ENCODE measurements at regions not wholly inside any gene's neighbourhood (a gene's known extent, or its start where the extent isn't known, plus 50 kb on each side); places are given as distances from the start of the nearest gene placed in this dataset.

- ATAC-seq (peak; percentile 82), FAIRE-seq (no peak), DNase-seq (ENCODE audit: low read depth, low spot score) (no peak)
- ChIA-PET RAD21 (ENCODE audit: unreplicated experiment) (interaction anchor here (1.2 to 1.3 kb wide), 2 partner anchors 28 to 90 kb away, joined by 3 to 4 read pairs; no protein-coding TSS in a partner anchor), POLR2A (interaction anchor here (0.9 kb wide), 1 partner anchor 66 kb away, joined by 3 read pairs; no protein-coding TSS in a partner anchor), CTCF (interaction anchor here (1.6 to 2.0 kb wide), 2 partner anchors 39 to 538 kb away, joined by 4 to 7 read pairs; no protein-coding TSS in a partner anchor), SMC1A (ENCODE audit: uncharacterized antibody, unreplicated experiment) (interaction anchor here (1.1 to 1.9 kb wide), 8 partner anchors 9 to 191 kb away, joined by 3 to 7 read pairs (median 4); no protein-coding TSS in a partner anchor)
- no peak overlapping the region for H3K27ac ChIP-seq (ENCODE audit: control insufficient read depth, insufficient read depth)
- no peak overlapping the region for H3K4me2 ChIP-seq (ENCODE audit: control insufficient read depth, insufficient read depth)
- no peak overlapping the region for H3K4me3 ChIP-seq
- no peak overlapping the region for H2AFZ ChIP-seq (ENCODE audit: control insufficient read depth, low read depth, low read length)
- BruUV-seq (replicated peaks): no TSS peak
- no peaks in the 10 kb centered on the region for H3K36me3 ChIP-seq (ENCODE audit: control insufficient read depth in 2 of 2, insufficient read depth in 2 of 2, low read length in 1 of 2)
- H3K79me2 ChIP-seq (ENCODE audit: control insufficient read depth, insufficient read depth, low read length): no peaks in the 10 kb centered on the region
- peaks cover 12% of the 10 kb centered on the region; the same call in 1 of the 2 replicates for H3K4me1 ChIP-seq (ENCODE audit: control insufficient read depth, insufficient read depth, low read length)
- no peaks in the 10 kb centered on the region; the same call in 2 of the 3 replicates for H3K9me3 ChIP-seq (replicated peaks; ENCODE audit: control insufficient read depth, insufficient read depth, low read length)
- H3K9ac ChIP-seq (ENCODE audit: control insufficient read depth, insufficient read depth, low read length): no peak overlapping the region
- no peaks in the 10 kb centered on the region for H4K20me1 ChIP-seq (ENCODE audit: control insufficient read depth, insufficient read depth)
- TF ChIP-seq NR2F1 (conservative IDR thresholded peaks at IDR 0.05) (peak; percentile 83), WRNIP1 (IDR thresholded peaks at IDR 0.05; ENCODE audit: borderline replicate concordance, low read depth, low read length) (no peak)
- WGBS (ENCODE audit: insufficient coverage, insufficient replicate concordance, low lambda C conversion rate, missing lambda C conversion rate): 31% methylated on average over 1 of the region's 1 CpG
- no peaks in the 10 kb centered on the region for H3K27me3 ChIP-seq (replicated peaks in 1 of 2; ENCODE audit: control insufficient read depth in 2 of 2, insufficient read depth in 2 of 2, low read length in 1 of 2)
- in situ Hi-C loops (cut with MboI) (no loop called here), intact Hi-C loops (cut with micrococcal nuclease; ENCODE audit: unreplicated experiment) (no loop called here)
Observed at GRCh38 chr11:19365743-19366410, 125.1 kb upstream of the E2F8 start.

GRCh38 chr11:19359221-19360000 is 118.7 kb upstream of the E2F8 start:
- ChIA-PET POLR2A (no interaction called here), RAD21 (ENCODE audit: unreplicated experiment) (no interaction called here), CTCF (no interaction called here), SMC1A (ENCODE audit: uncharacterized antibody, unreplicated experiment) (interaction anchor here (0.8 kb wide), 1 partner anchor 50 kb away, joined by 3 read pairs; no protein-coding TSS in a partner anchor)
- in situ Hi-C loops (cut with MboI) (no loop called here), intact Hi-C loops (cut with micrococcal nuclease; ENCODE audit: unreplicated experiment) (no loop called here)
- H3K9me3 ChIP-seq (replicated peaks; ENCODE audit: control insufficient read depth, insufficient read depth, low read length): no peaks in the 10 kb centered on the region
- peak; percentile 35 for FAIRE-seq
- 37% methylated on average over 7 of the region's 7 CpGs for WGBS (ENCODE audit: insufficient coverage, insufficient replicate concordance, low lambda C conversion rate, missing lambda C conversion rate)
- H3K9ac ChIP-seq (ENCODE audit: control insufficient read depth, insufficient read depth, low read length): no peak overlapping the region
- no peaks in the 10 kb centered on the region for H3K36me3 ChIP-seq (ENCODE audit: control insufficient read depth in 2 of 2, insufficient read depth in 2 of 2, low read length in 1 of 2)
- H2AFZ ChIP-seq (ENCODE audit: control insufficient read depth, low read depth, low read length): no peak overlapping the region
- no TSS peak for BruUV-seq (replicated peaks)
- ATAC-seq: no peak
- H4K20me1 ChIP-seq (ENCODE audit: control insufficient read depth, insufficient read depth): no peaks in the 10 kb centered on the region
- H3K4me1 ChIP-seq (ENCODE audit: control insufficient read depth, insufficient read depth, low read length): peaks cover 4% of the 10 kb centered on the region; the same call in 1 of the 2 replicates
- H3K79me2 ChIP-seq (ENCODE audit: control insufficient read depth, insufficient read depth, low read length): no peaks in the 10 kb centered on the region
- no peak overlapping the region for H3K27ac ChIP-seq (ENCODE audit: control insufficient read depth, insufficient read depth)
- no peak overlapping the region for H3K4me3 ChIP-seq
- H3K27me3 ChIP-seq (replicated peaks in 1 of 2; ENCODE audit: control insufficient read depth in 2 of 2, insufficient read depth in 2 of 2, low read length in 1 of 2): no peaks in the 10 kb centered on the region
- DNase-seq (ENCODE audit: low read depth, low spot score): no peak
- H3K4me2 ChIP-seq (ENCODE audit: control insufficient read depth, insufficient read depth): 0 out of 2 replicates have a peak overlapping the region, but pooled peaks have one; percentile 18
- TF ChIP-seq ZBTB11 (CRISPR knock-in tag; IDR thresholded peaks at IDR 0.05): no peak
- TF ChIP-seq MYC (IDR thresholded peaks at IDR 0.05; ENCODE audit: insufficient read depth, insufficient read length, insufficient replicate concordance, low read length, severe bottlenecking): no peak
- no peak for TF ChIP-seq NRF1 (conservative IDR thresholded peaks at IDR 0.05; ENCODE audit: low read depth, low read length)
- TF ChIP-seq TARDBP (IDR thresholded peaks at IDR 0.05; ENCODE audit: borderline replicate concordance): no peak
- TF ChIP-seq PML (IDR thresholded peaks at IDR 0.05; ENCODE audit: low read length): no peak
- no peak for TF ChIP-seq SIX5 (IDR thresholded peaks at IDR 0.05; ENCODE audit: low read depth, low read length, severe bottlenecking)
- TF ChIP-seq HCFC1 (IDR thresholded peaks at IDR 0.05; ENCODE audit: low read length): no peak
- no peak for TF ChIP-seq BHLHE40 (IDR thresholded peaks at IDR 0.05; ENCODE audit: borderline replicate concordance in 1 of 2, low read depth in 2 of 2, low read length in 1 of 2)
- no peak for TF ChIP-seq FOXM1 (IDR thresholded peaks at IDR 0.05; ENCODE audit: low read depth, low read length)
- TF ChIP-seq LARP7 (IDR thresholded peaks at IDR 0.05): no peak
- TF ChIP-seq JUNB (IDR thresholded peaks at IDR 0.05): no peak

Data from GM12878 (cell line).